ENCODE measurements at regions not wholly inside any gene's neighbourhood (a gene's known extent, or its start where the extent isn't known, plus 50 kb on each side); places are given as distances from the start of the nearest gene placed in this dataset.

GRCh38 chr3:26522919-26523318, 99.7 kb upstream of the LRRC3B start:
- no peak overlapping the region for H3K9ac ChIP-seq (replicated peaks; ENCODE audit: extremely low read depth, insufficient read depth, low read length)
- no TSS peak for BruUV-seq (replicated peaks)
- no peak overlapping the region for H2AFZ ChIP-seq (ENCODE audit: low read depth, low read length)
- no peak for FAIRE-seq
- no peaks in the 10 kb centered on the region for H4K20me1 ChIP-seq (replicated peaks; ENCODE audit: control insufficient read depth, extremely low read depth, insufficient read depth, low read length)
- H3K27ac ChIP-seq (ENCODE audit: insufficient read depth, low read depth, low read length) = no peak overlapping the region
- H3K27me3 ChIP-seq (ENCODE audit: control insufficient read depth in 2 of 2, insufficient read depth in 2 of 2, low read length in 2 of 2) = no peaks in the 10 kb centered on the region
- no peaks in the 10 kb centered on the region for H3K36me3 ChIP-seq (ENCODE audit: control insufficient read depth in 2 of 2, extremely low read depth in 1 of 2, insufficient read depth in 2 of 2, low read length in 2 of 2)
- H3K79me2 ChIP-seq (ENCODE audit: control insufficient read depth, insufficient read depth, low read length) = no peaks in the 10 kb centered on the region
- ChIA-PET POLR2A (no interaction called here), CTCF (no interaction called here)
- no peaks in the 10 kb centered on the region for H3K9me1 ChIP-seq (replicated peaks; ENCODE audit: control insufficient read depth, extremely low read depth, insufficient read depth, low read length)
- intact Hi-C loops (cut with micrococcal nuclease) = no loop called here
- dilution Hi-C loops (cut with MboI; ENCODE audit: extremely low pct_ligation_motif_present, low sequenced_read_pairs) = no loop called here
- DNase-seq (ENCODE audit: low read depth, low spot score) = no peak
- no peak overlapping the region for H3K4me3 ChIP-seq (replicated peaks in 1 of 3; ENCODE audit: insufficient read depth in 1 of 3, low read depth in 1 of 3, low read length in 3 of 3)
- no peaks in the 10 kb centered on the region for H3K4me1 ChIP-seq (ENCODE audit: control insufficient read depth, extremely low read depth, insufficient read depth, low read length)
- TF ChIP-seq FOS (IDR thresholded peaks at IDR 0.05; ENCODE audit: borderline replicate concordance, insufficient read depth, low read length) = no peak
- TF ChIP-seq, protein P1, sequence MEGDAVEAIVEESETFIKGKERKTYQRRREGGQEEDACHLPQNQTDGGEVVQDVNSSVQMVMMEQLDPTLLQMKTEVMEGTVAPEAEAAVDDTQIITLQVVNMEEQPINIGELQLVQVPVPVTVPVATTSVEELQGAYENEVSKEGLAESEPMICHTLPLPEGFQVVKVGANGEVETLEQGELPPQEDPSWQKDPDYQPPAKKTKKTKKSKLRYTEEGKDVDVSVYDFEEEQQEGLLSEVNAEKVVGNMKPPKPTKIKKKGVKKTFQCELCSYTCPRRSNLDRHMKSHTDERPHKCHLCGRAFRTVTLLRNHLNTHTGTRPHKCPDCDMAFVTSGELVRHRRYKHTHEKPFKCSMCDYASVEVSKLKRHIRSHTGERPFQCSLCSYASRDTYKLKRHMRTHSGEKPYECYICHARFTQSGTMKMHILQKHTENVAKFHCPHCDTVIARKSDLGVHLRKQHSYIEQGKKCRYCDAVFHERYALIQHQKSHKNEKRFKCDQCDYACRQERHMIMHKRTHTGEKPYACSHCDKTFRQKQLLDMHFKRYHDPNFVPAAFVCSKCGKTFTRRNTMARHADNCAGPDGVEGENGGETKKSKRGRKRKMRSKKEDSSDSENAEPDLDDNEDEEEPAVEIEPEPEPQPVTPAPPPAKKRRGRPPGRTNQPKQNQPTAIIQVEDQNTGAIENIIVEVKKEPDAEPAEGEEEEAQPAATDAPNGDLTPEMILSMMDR (IDR thresholded peaks at IDR 0.05; ENCODE audit: extremely low read depth in 1 of 2, insufficient read depth in 1 of 2, low read depth in 1 of 2, low read length in 2 of 2) = no peak
- no peak for TF ChIP-seq MAX (IDR thresholded peaks at IDR 0.05; ENCODE audit: insufficient read depth, insufficient read length)
- no peak for TF ChIP-seq POLR2A (IDR thresholded peaks at IDR 0.05; ENCODE audit: low read depth, low read length)
- TF ChIP-seq POLR2AphosphoS5 (IDR thresholded peaks at IDR 0.05; ENCODE audit: insufficient read depth, low read depth, low read length) = no peak
- no peak for TF ChIP-seq JUN (IDR thresholded peaks at IDR 0.05; ENCODE audit: borderline replicate concordance, insufficient read depth, insufficient read length, low read depth)
- H3K9me3 ChIP-seq (replicated peaks; ENCODE audit: control insufficient read depth, insufficient read depth, low read length) = peaks cover 5% of the 10 kb centered on the region
- H3K4me2 ChIP-seq (ENCODE audit: insufficient read depth, low read length) = no peak overlapping the region

- ChIA-PET CTCF (no interaction called here), POLR2A (no interaction called here)
- no peak for FAIRE-seq
- dilution Hi-C loops (cut with MboI; ENCODE audit: extremely low pct_ligation_motif_present, low sequenced_read_pairs) (no loop called here), intact Hi-C loops (cut with micrococcal nuclease) (no loop called here)
- Histone ChIP-seq H2AFZ (ENCODE audit: low read depth, low read length) (no peak overlapping the region), H4K20me1 (replicated peaks; ENCODE audit: control insufficient read depth, extremely low read depth, insufficient read depth, low read length) (no peaks in the 10 kb centered on the region), H3K9me1 (replicated peaks; ENCODE audit: control insufficient read depth, extremely low read depth, insufficient read depth, low read length) (no peaks in the 10 kb centered on the region), H3K79me2 (ENCODE audit: control insufficient read depth, insufficient read depth, low read length) (no peaks in the 10 kb centered on the region), H3K4me1 (ENCODE audit: control insufficient read depth, extremely low read depth, insufficient read depth, low read length) (no peaks in the 10 kb centered on the region), H3K27ac (ENCODE audit: insufficient read depth, low read depth, low read length) (no peak overlapping the region), H3K9me3 (replicated peaks; ENCODE audit: control insufficient read depth, insufficient read depth, low read length) (peaks cover 5% of the 10 kb centered on the region), H3K4me3 (replicated peaks in 1 of 3; ENCODE audit: insufficient read depth in 1 of 3, low read depth in 1 of 3, low read length in 3 of 3) (no peak overlapping the region), H3K9ac (replicated peaks; ENCODE audit: extremely low read depth, insufficient read depth, low read length) (no peak overlapping the region), H3K27me3 (ENCODE audit: control insufficient read depth in 2 of 2, insufficient read depth in 2 of 2, low read length in 2 of 2) (no peaks in the 10 kb centered on the region), H3K36me3 (ENCODE audit: control insufficient read depth in 2 of 2, extremely low read depth in 1 of 2, insufficient read depth in 2 of 2, low read length in 2 of 2) (no peaks in the 10 kb centered on the region), H3K4me2 (ENCODE audit: insufficient read depth, low read length) (no peak overlapping the region)
- BruUV-seq (replicated peaks) = no TSS peak
- no peak for DNase-seq (ENCODE audit: low read depth, low spot score)
- no peak for TF ChIP-seq JUN (IDR thresholded peaks at IDR 0.05; ENCODE audit: borderline replicate concordance, insufficient read depth, insufficient read length, low read depth)
- TF ChIP-seq FOS (IDR thresholded peaks at IDR 0.05; ENCODE audit: borderline replicate concordance, insufficient read depth, low read length) = no peak
- TF ChIP-seq MAX (IDR thresholded peaks at IDR 0.05; ENCODE audit: insufficient read depth, insufficient read length) = no peak
- no peak for TF ChIP-seq POLR2A (IDR thresholded peaks at IDR 0.05; ENCODE audit: low read depth, low read length)
- no peak for TF ChIP-seq POLR2AphosphoS5 (IDR thresholded peaks at IDR 0.05; ENCODE audit: insufficient read depth, low read depth, low read length)
- TF ChIP-seq MYC (IDR thresholded peaks at IDR 0.05; ENCODE audit: low read depth, low read length) = no peak
- TF ChIP-seq GATA2 (IDR thresholded peaks at IDR 0.05; ENCODE audit: insufficient read depth, insufficient read length, low read depth, low read length) = no peak
- TF ChIP-seq, protein P1 (IDR thresholded peaks at IDR 0.05; ENCODE audit: extremely low read depth in 1 of 2, insufficient read depth in 1 of 2, low read depth in 1 of 2, low read length in 2 of 2) = no peak
Measured at GRCh38 chr3:26525013-26525412, 97.6 kb upstream of the LRRC3B start.

Data from endothelial cell of umbilical vein (primary cell).